GM12878 (cell line): ENCODE measurements at regions not wholly inside any gene's neighbourhood (a gene's known extent, or its start where the extent isn't known, plus 50 kb on each side); places are given as distances from the start of the nearest gene placed in this dataset.

Experiments
- ATAC-seq: fragments of 200-7000 bp; cut with Tn5 transposase; 3 replicates; pipeline ENCODE4 v1.9.1; 2020; ENCODE audit warnings: mild to moderate bottlenecking, moderate library complexity
- BruUV-seq: library from RNA; stranded (reverse); fragments of 400-500 nt; replicated peaks from 2 replicates; lab custom pipeline; 2021; lab: Mats Ljungman, UMichigan
- CTCF ChIA-PET: fragments of 300-600 bp; sonication (Branson Sonifier 250); formaldehyde crosslinking; extraction: SDS; loops from one replicate; lab custom pipeline; 2021; ENCODE audit warnings: inconsistent platforms; lab: Yijun Ruan, JAX
- POLR2A ChIA-PET: fragments of 350-600 bp; formaldehyde crosslinking; extraction: SDS; loops from one replicate; lab custom pipeline; 2021; ENCODE audit warnings: inconsistent platforms; lab: Charles Lee
- RAD21 ChIA-PET: fragments of 300-600 bp; sonication (Branson Sonifier 250); formaldehyde crosslinking; loops from one replicate; lab custom pipeline; 2023; ENCODE audit warnings: antibody characterized with exemption; ENCODE audit not compliant: unreplicated experiment; lab: Charles Lee
- SMC1A ChIA-PET: fragments of 300-600 bp; sonication (Branson Sonifier 250); formaldehyde crosslinking; loops from one replicate; lab custom pipeline; 2023; ENCODE audit not compliant: unreplicated experiment, uncharacterized antibody; lab: Charles Lee
- DNase-seq: peaks from one replicate; pipeline ENCODE4 v3.0.0-alpha.2; 2011; ENCODE audit warnings: low read depth, low spot score
- FAIRE-seq: peaks from 3 replicates; lab custom pipeline; 2011; peaks lifted over from hg19 to GRCh38; lab: Jason Lieb, UNC
- H2AFZ ChIP-seq: 2 replicates; pipeline ENCODE4 v1.6.0; 2011; ENCODE audit warnings: low read depth, low read length, control low read depth; ENCODE audit not compliant: control insufficient read depth
- H3K27ac ChIP-seq: 2 replicates; pipeline ENCODE4 v1.5.1; 2011; ENCODE audit warnings: control low read depth; ENCODE audit not compliant: control insufficient read depth, insufficient read depth
- H3K27me3 ChIP-seq, 2 experiments: replicated peaks in 1 of 2; 2 replicates each; pipeline versions ENCODE4 v1.6.0 to v1.6.1; 2011; ENCODE audit warnings: low read length in 1 of 2; ENCODE audit not compliant: control insufficient read depth in 2 of 2, insufficient read depth in 2 of 2
- H3K36me3 ChIP-seq, 2 experiments: 2 replicates each; pipeline ENCODE4 v1.5.1; 2011; ENCODE audit warnings: low read length in 1 of 2; ENCODE audit not compliant: control insufficient read depth in 2 of 2, insufficient read depth in 2 of 2
- H3K4me1 ChIP-seq: 2 replicates; pipeline ENCODE4 v1.6.1; 2011; ENCODE audit warnings: mild to moderate bottlenecking, low read length, moderate library complexity, mixed read lengths; ENCODE audit not compliant: control insufficient read depth, insufficient read depth
- H3K4me2 ChIP-seq: 2 replicates; pipeline ENCODE4 v1.6.0; 2011; ENCODE audit warnings: control low read depth; ENCODE audit not compliant: control insufficient read depth, insufficient read depth
- H3K4me3 ChIP-seq: fragments of 200-600 bp; sonication (generic); 2 replicates; pipeline ENCODE4 v1.5.1; 2016
- H3K79me2 ChIP-seq: 2 replicates; pipeline ENCODE4 v1.6.0; 2011; ENCODE audit warnings: low read length; ENCODE audit not compliant: control insufficient read depth, insufficient read depth
- H3K9ac ChIP-seq: 2 replicates; pipeline ENCODE4 v1.8.0; 2011; ENCODE audit warnings: low read length, control low read depth, mixed read lengths; ENCODE audit not compliant: control insufficient read depth, insufficient read depth
- H3K9me3 ChIP-seq: replicated peaks from 3 replicates; pipeline ENCODE4 v1.5.1; 2011; ENCODE audit warnings: mild to moderate bottlenecking, low read length; ENCODE audit not compliant: control insufficient read depth, insufficient read depth
- H4K20me1 ChIP-seq: 2 replicates; pipeline ENCODE4 v1.6.0; 2011; ENCODE audit not compliant: control insufficient read depth, insufficient read depth
- ASH2L ChIP-seq: fragments of 300-600, 200-600 bp; sonication (generic); IDR thresholded peaks from 2 replicates; pipeline ENCODE4 v1.6.1; 2017; ENCODE audit warnings: low read depth, mild to moderate bottlenecking, borderline replicate concordance
- CHD1 ChIP-seq: IDR thresholded peaks from 2 replicates; pipeline ENCODE4 v1.6.1; 2012; ENCODE audit warnings: low read depth, low read length, improper control_type of control experiment
- DPF2 ChIP-seq: fragments of 450-650 bp; IDR thresholded peaks from 2 replicates; pipeline ENCODE4 v1.6.1; 2017; ENCODE audit warnings: mild to moderate bottlenecking
- HCFC1 ChIP-seq: fragments of 150-350 bp; IDR thresholded peaks from 2 replicates; pipeline ENCODE4 v1.6.1; 2014; ENCODE audit warnings: low read length
- HDAC6 ChIP-seq: fragments of 200-600 bp; sonication (generic); IDR thresholded peaks from one replicate; pipeline ENCODE4 v1.8.0; 2017; ENCODE audit warnings: antibody characterized with exemption; ENCODE audit not compliant: unreplicated experiment
- MEF2B ChIP-seq: fragments of 450-650 bp; IDR thresholded peaks from 2 replicates; pipeline ENCODE4 v1.6.1; 2018; ENCODE audit warnings: mild to moderate bottlenecking, moderate library complexity; ENCODE audit not compliant: partially characterized antibody, poor library complexity, severe bottlenecking
- MTA2 ChIP-seq: fragments of 450-650 bp; IDR thresholded peaks from 2 replicates; pipeline ENCODE4 v1.6.1; 2016; ENCODE audit warnings: low read depth, mild to moderate bottlenecking, moderate library complexity
- NBN ChIP-seq: fragments of 450-650 bp; IDR thresholded peaks from 2 replicates; pipeline ENCODE4 v1.6.1; 2016
- RUNX3 ChIP-seq: IDR thresholded peaks from 2 replicates; pipeline ENCODE4 v1.6.1; 2012; ENCODE audit warnings: low read length, inconsistent platforms
- ZNF274 ChIP-seq: IDR thresholded peaks from one replicate; pipeline ENCODE4 v1.8.0; 2011; ENCODE audit not compliant: insufficient read length, insufficient read depth
- WGBS: methylation state at CpG from one replicate; pipeline ENCODE4 v1.1.6; 2016; ENCODE audit warnings: low lambda C conversion rate; ENCODE audit not compliant: insufficient replicate concordance, insufficient coverage; ENCODE audit errors: missing lambda C conversion rate; 5-methylcytosine and 5-hydroxymethylcytosine counted together
- in situ Hi-C: fragments of 300-500 bp; cut with MboI; formaldehyde crosslinking; loops from 9 replicates; pipeline ENCODE4 v1.14.3; 2018; ENCODE audit warnings: mixed read lengths
- intact Hi-C: fragments of 100-400 bp; cut with micrococcal nuclease; formaldehyde crosslinking; loops from one replicate; pipeline ENCODE4 v1.14.2; 2022; ENCODE audit not compliant: unreplicated experiment
- TF ChIP-seq, protein P1 (sequence below): fragments of 450-650 bp; IDR thresholded peaks from 2 replicates; pipeline ENCODE4 v1.6.1; 2017; ENCODE audit warnings: borderline replicate concordance
- TF ChIP-seq, protein P2 (sequence below): IDR thresholded peaks from 2 replicates; pipeline ENCODE4 v1.6.1; 2012; ENCODE audit warnings: low read depth, low read length, improper control_type of control experiment

DNA sequence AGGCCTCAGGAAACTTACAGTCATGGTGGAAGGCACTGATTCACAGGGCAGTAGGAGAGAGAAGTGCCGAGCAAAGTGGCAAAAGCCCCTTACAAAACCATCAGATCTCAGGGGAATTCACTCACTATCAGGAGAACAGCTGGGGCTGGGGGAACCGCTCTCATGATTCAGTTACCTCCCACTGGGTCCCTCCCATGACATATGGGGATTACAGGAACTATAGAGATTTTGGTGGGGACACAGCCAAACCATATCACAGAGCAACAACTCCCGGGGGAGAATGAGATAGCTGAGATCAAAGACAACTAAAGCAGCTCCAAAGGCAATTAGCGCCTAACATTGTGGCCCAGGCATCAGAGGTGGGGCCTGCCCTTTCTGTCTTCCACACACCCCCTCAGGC lies 85.4 kb upstream of the VOPP1 start:
- WGBS, result 34% methylated on average over 4 of the region's 4 CpGs
- Histone ChIP-seq H3K9ac (no peak overlapping the region), H2AFZ (no peak overlapping the region), H3K36me3 (no peaks in the 10 kb centered on the region), H3K4me2 (no peak overlapping the region), H4K20me1 (no peaks in the 10 kb centered on the region)
- peak; percentile 11 for DNase-seq
- TF ChIP-seq, protein P1, sequence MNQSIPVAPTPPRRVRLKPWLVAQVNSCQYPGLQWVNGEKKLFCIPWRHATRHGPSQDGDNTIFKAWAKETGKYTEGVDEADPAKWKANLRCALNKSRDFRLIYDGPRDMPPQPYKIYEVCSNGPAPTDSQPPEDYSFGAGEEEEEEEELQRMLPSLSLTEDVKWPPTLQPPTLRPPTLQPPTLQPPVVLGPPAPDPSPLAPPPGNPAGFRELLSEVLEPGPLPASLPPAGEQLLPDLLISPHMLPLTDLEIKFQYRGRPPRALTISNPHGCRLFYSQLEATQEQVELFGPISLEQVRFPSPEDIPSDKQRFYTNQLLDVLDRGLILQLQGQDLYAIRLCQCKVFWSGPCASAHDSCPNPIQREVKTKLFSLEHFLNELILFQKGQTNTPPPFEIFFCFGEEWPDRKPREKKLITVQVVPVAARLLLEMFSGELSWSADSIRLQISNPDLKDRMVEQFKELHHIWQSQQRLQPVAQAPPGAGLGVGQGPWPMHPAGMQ, result no peak
- TF ChIP-seq MTA2 (peak; percentile 30; the same call in 1 of the 2 replicates), ZNF274 (no peak), HDAC6 (no peak), ASH2L (no peak), MEF2B (peak; percentile 74), RUNX3 (no peak), CHD1 (no peak), HCFC1 (no peak), DPF2 (no peak), NBN (no peak)
- TF ChIP-seq, protein P2, sequence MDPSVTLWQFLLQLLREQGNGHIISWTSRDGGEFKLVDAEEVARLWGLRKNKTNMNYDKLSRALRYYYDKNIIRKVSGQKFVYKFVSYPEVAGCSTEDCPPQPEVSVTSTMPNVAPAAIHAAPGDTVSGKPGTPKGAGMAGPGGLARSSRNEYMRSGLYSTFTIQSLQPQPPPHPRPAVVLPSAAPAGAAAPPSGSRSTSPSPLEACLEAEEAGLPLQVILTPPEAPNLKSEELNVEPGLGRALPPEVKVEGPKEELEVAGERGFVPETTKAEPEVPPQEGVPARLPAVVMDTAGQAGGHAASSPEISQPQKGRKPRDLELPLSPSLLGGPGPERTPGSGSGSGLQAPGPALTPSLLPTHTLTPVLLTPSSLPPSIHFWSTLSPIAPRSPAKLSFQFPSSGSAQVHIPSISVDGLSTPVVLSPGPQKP, result no peak
- TF ChIP-seq, all 136 proteins: peak for 2
- BruUV-seq, result no TSS peak
- ChIA-PET POLR2A (no interaction called here), CTCF (interaction anchor here (0.5 to 0.7 kb wide), 2 partner anchors 16 to 20 kb away, joined by 3 read pairs; no protein-coding TSS in a partner anchor), SMC1A (interaction anchor here (1.9 kb wide), 1 partner anchor 17 kb away, joined by 9 read pairs; no protein-coding TSS in a partner anchor), RAD21 (interaction anchor here (0.6 kb wide), 1 partner anchor 18 kb away, joined by 3 read pairs; no protein-coding TSS in a partner anchor)
- H3K4me3 ChIP-seq, result no peak overlapping the region
- in situ Hi-C loops (no loop called here), intact Hi-C loops (no loop called here)
- H3K27ac ChIP-seq, result no peak overlapping the region
- no peaks in the 10 kb centered on the region; the same call in 1 of the 3 replicates for H3K9me3 ChIP-seq
- H3K27me3 ChIP-seq, result no peaks in the 10 kb centered on the region
- FAIRE-seq (no peak), ATAC-seq (peak; percentile 63)
- H3K4me1 ChIP-seq, result no peaks in the 10 kb centered on the region
- no peaks in the 10 kb centered on the region for H3K79me2 ChIP-seq
